K562 (cell line): ENCODE measurements at regions not wholly inside any gene's neighbourhood (a gene's known extent, or its start where the extent isn't known, plus 50 kb on each side); places are given as distances from the start of the nearest gene placed in this dataset.

Experiments
- ATAC-seq: fragments of 200-7000 bp; cut with Tn5 transposase; 3 replicates; pipeline ENCODE4 v1.9.1; 2020; ENCODE audit warnings: moderate library complexity
- BruUV-seq: library from RNA; stranded (reverse); fragments of 400-500 nt; replicated peaks from 2 replicates; lab custom pipeline; 2021; lab: Mats Ljungman, UMichigan
- CTCF ChIA-PET: fragments of 300-600 bp; formaldehyde crosslinking; extraction: SDS; loops from one replicate; lab custom pipeline; 2021; ENCODE audit warnings: low intra/inter-chr PET ratio; lab: Yijun Ruan, JAX
- POLR2A ChIA-PET: fragments of 300-600, 350-650 bp; sonication (Branson Sonifier 250); formaldehyde crosslinking; extraction: SDS; loops from one replicate; lab custom pipeline; 2021; ENCODE audit warnings: antibody characterized with exemption, inconsistent platforms; lab: Yijun Ruan, JAX
- DNase-seq, 4 experiments: peaks; one replicate each; pipeline versions ENCODE4 v3.0.0 to v3.0.0-alpha.2; 2011 to 2018; ENCODE audit warnings: low spot score in 3 of 4, mixed read lengths in 3 of 4; ENCODE audit errors: extremely low read depth in 1 of 4
- FAIRE-seq: peaks from 2 replicates; lab custom pipeline; 2011; peaks lifted over from hg19 to GRCh38; lab: Jason Lieb, UNC
- H2AFZ ChIP-seq: 2 replicates; pipeline ENCODE4 v1.6.0; 2011; ENCODE audit warnings: low read depth, low read length, control low read depth, inconsistent platforms
- H3K27ac ChIP-seq: fragments of 200-600 bp; 3 replicates; pipeline ENCODE4 v1.8.0; 2011; ENCODE audit warnings: low read depth, mild to moderate bottlenecking, control low read depth, inconsistent platforms, low read length, moderate library complexity, mixed read lengths; ENCODE audit errors: extremely low read depth
- H3K27me3 ChIP-seq, 2 experiments: fragments of 300-600 bp in 1 of 2; 2 replicates in 1 of 2; 3 replicates in 1 of 2; pipeline versions ENCODE4 v1.6.0 to v1.8.0; 2011; ENCODE audit warnings: inconsistent platforms in 2 of 2, low read length in 2 of 2, mild to moderate bottlenecking in 1 of 2, mixed read lengths in 1 of 2, moderate library complexity in 1 of 2; ENCODE audit not compliant: control insufficient read depth in 2 of 2, insufficient read depth in 2 of 2
- H3K36me3 ChIP-seq: fragments of 300-600 bp; 3 replicates; pipeline ENCODE4 v1.8.0; 2011; ENCODE audit warnings: mild to moderate bottlenecking, low read length, inconsistent platforms; ENCODE audit not compliant: control insufficient read depth, insufficient read depth
- H3K4me1 ChIP-seq, 2 experiments: fragments of 200-600 bp in 1 of 2; replicated peaks in 1 of 2; 2 replicates in 1 of 2; 3 replicates in 1 of 2; pipeline versions ENCODE4 v1.5.1 to v1.8.0; 2011; ENCODE audit warnings: inconsistent platforms in 2 of 2, low read length in 2 of 2, mild to moderate bottlenecking in 1 of 2, mixed read lengths in 1 of 2, moderate library complexity in 1 of 2; ENCODE audit not compliant: control insufficient read depth in 2 of 2, insufficient read depth in 2 of 2
- H3K4me2 ChIP-seq: 2 replicates; pipeline ENCODE4 v1.6.1; 2011; ENCODE audit warnings: low read length, control low read depth, inconsistent platforms, mixed read lengths; ENCODE audit not compliant: insufficient read depth
- H3K4me3 ChIP-seq: fragments of 200-600 bp; sonication (generic), shearing (Covaris generic); 2 replicates; pipeline ENCODE4 v1.5.1; 2016; ENCODE audit warnings: control low read depth, inconsistent platforms
- H3K79me2 ChIP-seq: fragments of 200-600 bp; 3 replicates; pipeline ENCODE4 v1.8.0; 2011; ENCODE audit warnings: low read length, inconsistent platforms; ENCODE audit not compliant: control insufficient read depth, insufficient read depth
- H3K9ac ChIP-seq, 2 experiments: 2 replicates each; pipeline versions ENCODE4 v1.6.0 to v1.6.1; 2011; ENCODE audit warnings: low read depth in 2 of 2, low read length in 2 of 2, control low read depth in 1 of 2, inconsistent platforms in 1 of 2, mild to moderate bottlenecking in 1 of 2, mixed read lengths in 1 of 2; ENCODE audit not compliant: insufficient read depth in 1 of 2
- H3K9me1 ChIP-seq: one replicate; pipeline ENCODE4 v1.6.0; 2011; ENCODE audit warnings: inconsistent platforms, mild to moderate bottlenecking, low read length, moderate library complexity; ENCODE audit not compliant: control insufficient read depth, insufficient read depth
- H3K9me3 ChIP-seq: replicated peaks from 2 replicates; pipeline ENCODE4 v1.5.1; 2011; ENCODE audit warnings: low read depth, low read length, inconsistent platforms; ENCODE audit not compliant: control insufficient read depth, insufficient read depth
- H4K20me1 ChIP-seq: replicated peaks from 2 replicates; pipeline ENCODE4 v1.6.1; 2011; ENCODE audit warnings: low read length, inconsistent platforms, mixed read lengths; ENCODE audit not compliant: control insufficient read depth, insufficient read depth
- RBM14 ChIP-seq: fragments of 200-400 bp; formaldehyde crosslinking; IDR thresholded peaks from 2 replicates; pipeline ENCODE4 v1.6.1; 2018; ENCODE audit warnings: low read depth, mild to moderate bottlenecking, low read length, moderate library complexity, borderline replicate concordance; ENCODE audit not compliant: insufficient read depth
- WGBS: fragments of 100-300 bp; shearing (Covaris generic); methylation state at CpG from one replicate; pipeline ENCODE4 v1.1.6; 2016; ENCODE audit warnings: low coverage, mixed read lengths; ENCODE audit not compliant: insufficient coverage; ENCODE audit errors: missing lambda C conversion rate; 5-methylcytosine and 5-hydroxymethylcytosine counted together
- in situ Hi-C: fragments of 300-500 bp; cut with MboI; formaldehyde crosslinking; loops from 4 replicates; pipeline ENCODE4 v1.15.0; 2018; ENCODE audit warnings: inconsistent platforms, mixed read lengths
- intact Hi-C: fragments of 100-400 bp; cut with micrococcal nuclease; formaldehyde crosslinking; loops from 2 replicates; pipeline ENCODE4 v1.14.2; 2022
- TF ChIP-seq, protein P1 (sequence below): fragments of 200-600 bp; sonication (generic); IDR thresholded peaks from one replicate; pipeline ENCODE4 v1.6.1; 2012; ENCODE audit warnings: mild to moderate bottlenecking, low read depth, low read length, inconsistent platforms
- TF ChIP-seq, protein P2 (sequence below), 2 experiments: fragments of 200-800 bp in 1 of 2; sonication (Bioruptor generic) in 1 of 2; sonication (generic) in 1 of 2; formaldehyde crosslinking in 1 of 2; IDR thresholded peaks in 1 of 2; conservative IDR thresholded peaks in 1 of 2; 2 replicates each; pipeline versions ENCODE4 v1.5.0 to v1.6.1; 2016 to 2020; ENCODE audit warnings: missing compliant biosample characterization in 1 of 2, missing genetic modification characterization in 1 of 2, missing genetic modification reagents in 1 of 2

DNA sequence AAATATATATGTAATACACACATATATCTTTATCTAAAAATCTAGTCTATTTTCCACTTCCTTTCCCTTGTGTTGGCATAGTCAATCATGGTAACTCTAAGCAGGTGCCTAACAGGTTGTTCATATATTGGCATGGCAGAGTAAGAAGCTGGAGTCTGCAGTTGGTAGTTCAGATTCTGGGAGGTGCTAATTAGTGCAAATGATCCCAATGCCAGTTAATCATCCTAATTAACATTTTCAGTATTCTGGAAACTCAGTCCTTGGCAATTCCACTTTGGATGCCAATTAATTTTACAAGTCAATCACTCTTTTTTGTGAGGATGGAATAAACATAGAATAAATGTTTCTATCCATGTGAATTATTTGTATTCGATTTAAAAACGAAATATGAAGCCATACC, 863.7 kb upstream of the SOX9 start:
- Histone ChIP-seq H3K79me2 (no peaks in the 10 kb centered on the region), H2AFZ (no peak overlapping the region), H3K4me3 (no peak overlapping the region), H3K9me3 (no peaks in the 10 kb centered on the region), H4K20me1 (no peaks in the 10 kb centered on the region), H3K27ac (no peak overlapping the region), H3K9me1 (no peaks in the 10 kb centered on the region), H3K4me2 (no peak overlapping the region), H3K4me1 (no peaks in the 10 kb centered on the region), H3K36me3 (no peaks in the 10 kb centered on the region), H3K27me3 (no peaks in the 10 kb centered on the region), H3K9ac (no peak overlapping the region)
- in situ Hi-C loops (no loop called here), intact Hi-C loops (no loop called here)
- ATAC-seq: no peak
- no peak for DNase-seq
- no peak for FAIRE-seq
- CTCF ChIA-PET: no interaction called here
- no peak for TF ChIP-seq RBM14
- TF ChIP-seq, protein P1, sequence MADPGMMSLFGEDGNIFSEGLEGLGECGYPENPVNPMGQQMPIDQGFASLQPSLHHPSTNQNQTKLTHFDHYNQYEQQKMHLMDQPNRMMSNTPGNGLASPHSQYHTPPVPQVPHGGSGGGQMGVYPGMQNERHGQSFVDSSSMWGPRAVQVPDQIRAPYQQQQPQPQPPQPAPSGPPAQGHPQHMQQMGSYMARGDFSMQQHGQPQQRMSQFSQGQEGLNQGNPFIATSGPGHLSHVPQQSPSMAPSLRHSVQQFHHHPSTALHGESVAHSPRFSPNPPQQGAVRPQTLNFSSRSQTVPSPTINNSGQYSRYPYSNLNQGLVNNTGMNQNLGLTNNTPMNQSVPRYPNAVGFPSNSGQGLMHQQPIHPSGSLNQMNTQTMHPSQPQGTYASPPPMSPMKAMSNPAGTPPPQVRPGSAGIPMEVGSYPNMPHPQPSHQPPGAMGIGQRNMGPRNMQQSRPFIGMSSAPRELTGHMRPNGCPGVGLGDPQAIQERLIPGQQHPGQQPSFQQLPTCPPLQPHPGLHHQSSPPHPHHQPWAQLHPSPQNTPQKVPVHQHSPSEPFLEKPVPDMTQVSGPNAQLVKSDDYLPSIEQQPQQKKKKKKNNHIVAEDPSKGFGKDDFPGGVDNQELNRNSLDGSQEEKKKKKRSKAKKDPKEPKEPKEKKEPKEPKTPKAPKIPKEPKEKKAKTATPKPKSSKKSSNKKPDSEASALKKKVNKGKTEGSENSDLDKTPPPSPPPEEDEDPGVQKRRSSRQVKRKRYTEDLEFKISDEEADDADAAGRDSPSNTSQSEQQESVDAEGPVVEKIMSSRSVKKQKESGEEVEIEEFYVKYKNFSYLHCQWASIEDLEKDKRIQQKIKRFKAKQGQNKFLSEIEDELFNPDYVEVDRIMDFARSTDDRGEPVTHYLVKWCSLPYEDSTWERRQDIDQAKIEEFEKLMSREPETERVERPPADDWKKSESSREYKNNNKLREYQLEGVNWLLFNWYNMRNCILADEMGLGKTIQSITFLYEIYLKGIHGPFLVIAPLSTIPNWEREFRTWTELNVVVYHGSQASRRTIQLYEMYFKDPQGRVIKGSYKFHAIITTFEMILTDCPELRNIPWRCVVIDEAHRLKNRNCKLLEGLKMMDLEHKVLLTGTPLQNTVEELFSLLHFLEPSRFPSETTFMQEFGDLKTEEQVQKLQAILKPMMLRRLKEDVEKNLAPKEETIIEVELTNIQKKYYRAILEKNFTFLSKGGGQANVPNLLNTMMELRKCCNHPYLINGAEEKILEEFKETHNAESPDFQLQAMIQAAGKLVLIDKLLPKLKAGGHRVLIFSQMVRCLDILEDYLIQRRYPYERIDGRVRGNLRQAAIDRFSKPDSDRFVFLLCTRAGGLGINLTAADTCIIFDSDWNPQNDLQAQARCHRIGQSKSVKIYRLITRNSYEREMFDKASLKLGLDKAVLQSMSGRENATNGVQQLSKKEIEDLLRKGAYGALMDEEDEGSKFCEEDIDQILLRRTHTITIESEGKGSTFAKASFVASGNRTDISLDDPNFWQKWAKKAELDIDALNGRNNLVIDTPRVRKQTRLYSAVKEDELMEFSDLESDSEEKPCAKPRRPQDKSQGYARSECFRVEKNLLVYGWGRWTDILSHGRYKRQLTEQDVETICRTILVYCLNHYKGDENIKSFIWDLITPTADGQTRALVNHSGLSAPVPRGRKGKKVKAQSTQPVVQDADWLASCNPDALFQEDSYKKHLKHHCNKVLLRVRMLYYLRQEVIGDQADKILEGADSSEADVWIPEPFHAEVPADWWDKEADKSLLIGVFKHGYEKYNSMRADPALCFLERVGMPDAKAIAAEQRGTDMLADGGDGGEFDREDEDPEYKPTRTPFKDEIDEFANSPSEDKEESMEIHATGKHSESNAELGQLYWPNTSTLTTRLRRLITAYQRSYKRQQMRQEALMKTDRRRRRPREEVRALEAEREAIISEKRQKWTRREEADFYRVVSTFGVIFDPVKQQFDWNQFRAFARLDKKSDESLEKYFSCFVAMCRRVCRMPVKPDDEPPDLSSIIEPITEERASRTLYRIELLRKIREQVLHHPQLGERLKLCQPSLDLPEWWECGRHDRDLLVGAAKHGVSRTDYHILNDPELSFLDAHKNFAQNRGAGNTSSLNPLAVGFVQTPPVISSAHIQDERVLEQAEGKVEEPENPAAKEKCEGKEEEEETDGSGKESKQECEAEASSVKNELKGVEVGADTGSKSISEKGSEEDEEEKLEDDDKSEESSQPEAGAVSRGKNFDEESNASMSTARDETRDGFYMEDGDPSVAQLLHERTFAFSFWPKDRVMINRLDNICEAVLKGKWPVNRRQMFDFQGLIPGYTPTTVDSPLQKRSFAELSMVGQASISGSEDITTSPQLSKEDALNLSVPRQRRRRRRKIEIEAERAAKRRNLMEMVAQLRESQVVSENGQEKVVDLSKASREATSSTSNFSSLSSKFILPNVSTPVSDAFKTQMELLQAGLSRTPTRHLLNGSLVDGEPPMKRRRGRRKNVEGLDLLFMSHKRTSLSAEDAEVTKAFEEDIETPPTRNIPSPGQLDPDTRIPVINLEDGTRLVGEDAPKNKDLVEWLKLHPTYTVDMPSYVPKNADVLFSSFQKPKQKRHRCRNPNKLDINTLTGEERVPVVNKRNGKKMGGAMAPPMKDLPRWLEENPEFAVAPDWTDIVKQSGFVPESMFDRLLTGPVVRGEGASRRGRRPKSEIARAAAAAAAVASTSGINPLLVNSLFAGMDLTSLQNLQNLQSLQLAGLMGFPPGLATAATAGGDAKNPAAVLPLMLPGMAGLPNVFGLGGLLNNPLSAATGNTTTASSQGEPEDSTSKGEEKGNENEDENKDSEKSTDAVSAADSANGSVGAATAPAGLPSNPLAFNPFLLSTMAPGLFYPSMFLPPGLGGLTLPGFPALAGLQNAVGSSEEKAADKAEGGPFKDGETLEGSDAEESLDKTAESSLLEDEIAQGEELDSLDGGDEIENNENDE: no peak
- TF ChIP-seq, protein P2, sequence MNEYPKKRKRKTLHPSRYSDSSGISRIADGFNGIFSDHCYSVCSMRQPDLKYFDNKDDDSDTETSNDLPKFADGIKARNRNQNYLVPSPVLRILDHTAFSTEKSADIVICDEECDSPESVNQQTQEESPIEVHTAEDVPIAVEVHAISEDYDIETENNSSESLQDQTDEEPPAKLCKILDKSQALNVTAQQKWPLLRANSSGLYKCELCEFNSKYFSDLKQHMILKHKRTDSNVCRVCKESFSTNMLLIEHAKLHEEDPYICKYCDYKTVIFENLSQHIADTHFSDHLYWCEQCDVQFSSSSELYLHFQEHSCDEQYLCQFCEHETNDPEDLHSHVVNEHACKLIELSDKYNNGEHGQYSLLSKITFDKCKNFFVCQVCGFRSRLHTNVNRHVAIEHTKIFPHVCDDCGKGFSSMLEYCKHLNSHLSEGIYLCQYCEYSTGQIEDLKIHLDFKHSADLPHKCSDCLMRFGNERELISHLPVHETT (CRISPR knock-in tag; conservative IDR thresholded peaks at IDR 0.05 in 1 of 2, IDR thresholded peaks at IDR 0.05 in 1 of 2): no peak
- BruUV-seq: no TSS peak
- POLR2A ChIA-PET: no interaction called here
- WGBS: 0% methylated on average over 2 of the region's 2 CpGs
